Esophagus squamous epithelium (tissue), 5 donors: ENCODE measurements at regions not wholly inside any gene's neighbourhood (a gene's known extent, or its start where the extent isn't known, plus 50 kb on each side); places are given as distances from the start of the nearest gene placed in this dataset.

Experiments
- DNase-seq: peaks from one replicate; lab custom pipeline; 2025; lab: John Stamatoyannopoulos, UW
- H3K27ac ChIP-seq, 4 donors: fragments of 200-600 bp; sonication (generic); one replicate each; pipeline ENCODE4 v1.5.1; 2016 to 2019; ENCODE audit warnings: mild to moderate bottlenecking in 1 of 4
- H3K27me3 ChIP-seq, 4 donors: fragments of 200-600 bp; sonication (generic); 1 replicate in 3 of 4; 2 replicates in 1 of 4; pipeline versions ENCODE4 v1.5.1 to v1.6.0; 2017 to 2021; ENCODE audit warnings: antibody characterized with exemption in 1 of 4
- H3K36me3 ChIP-seq, 3 donors: fragments of 200-600 bp; sonication (generic); one replicate each; pipeline ENCODE4 v1.5.1; 2016 to 2019
- H3K4me1 ChIP-seq, 3 donors: fragments of 200-600 bp; sonication (generic); one replicate each; pipeline ENCODE4 v1.5.1; 2017 to 2019
- H3K4me3 ChIP-seq, 4 donors: fragments of 200-600 bp; sonication (generic); 1 replicate in 3 of 4; 2 replicates in 1 of 4; pipeline ENCODE4 v1.5.1; 2016 to 2019; ENCODE audit warnings: mild to moderate bottlenecking in 2 of 4, moderate library complexity in 1 of 4
- H3K9me3 ChIP-seq, 3 donors: fragments of 200-600 bp; sonication (generic); one replicate each; pipeline ENCODE4 v1.5.1; 2016 to 2019
- POLR2A ChIP-seq, 4 donors: fragments of 450-650 bp; IDR thresholded peaks; one replicate each; pipeline ENCODE4 v1.6.1; 2017; ENCODE audit warnings: antibody characterized with exemption in 4 of 4, mild to moderate bottlenecking in 4 of 4, moderate library complexity in 3 of 4
- WGBS, 2 donors: methylation state at CpG; one replicate each; pipeline ENCODE4 v1.1.5; 2018; 5-methylcytosine and 5-hydroxymethylcytosine counted together
- intact Hi-C: fragments of 100-400 bp; cut with DNase I; formaldehyde crosslinking; loops from one replicate; pipeline ENCODE4 v1.15.0; 2022
- TF ChIP-seq, protein P1 (sequence below), 6 experiments: fragments of 450-650 bp in 4 of 6; fragments of 200-600 bp in 2 of 6; sonication (generic) in 2 of 6; IDR thresholded peaks; one replicate each; pipeline ENCODE4 v1.5.1; 2016 to 2019; ENCODE audit warnings: antibody characterized with exemption in 6 of 6, mild to moderate bottlenecking in 4 of 6, moderate library complexity in 4 of 6
- donor health status: DM: yes; HTN: yes; CAD: no.

DNA sequence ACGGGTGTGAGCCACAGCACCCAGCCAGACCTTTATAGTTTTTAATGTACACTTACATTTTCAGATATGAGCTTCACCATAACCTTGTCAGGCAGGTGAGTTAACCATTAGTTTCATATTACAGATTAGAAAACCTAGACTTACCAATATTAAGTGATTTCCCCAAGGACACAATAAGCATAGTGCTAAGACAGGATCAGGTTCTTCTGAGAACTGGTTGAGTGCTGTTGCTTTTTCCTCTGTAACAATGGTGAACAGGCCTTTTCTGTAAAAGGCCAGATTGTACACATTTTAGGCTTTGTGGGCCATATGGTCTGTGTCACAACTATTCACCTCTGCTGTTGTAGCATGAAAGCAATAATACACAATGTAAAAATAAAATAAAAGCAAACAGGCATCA is 332.0 kb downstream of the PIK3C3 start:
- WGBS, 2 donors = 90 to 100% methylated on average over 1 of the region's 1 CpG
- DNase-seq = no peak
- intact Hi-C loops = no loop called here
- H3K9me3 ChIP-seq = no peaks in the 10 kb centered on the region
- no peaks in the 10 kb centered on the region for H3K4me1 ChIP-seq
- no peak for TF ChIP-seq POLR2A (IDR thresholded peaks at IDR 0.05)
- TF ChIP-seq, protein P1, sequence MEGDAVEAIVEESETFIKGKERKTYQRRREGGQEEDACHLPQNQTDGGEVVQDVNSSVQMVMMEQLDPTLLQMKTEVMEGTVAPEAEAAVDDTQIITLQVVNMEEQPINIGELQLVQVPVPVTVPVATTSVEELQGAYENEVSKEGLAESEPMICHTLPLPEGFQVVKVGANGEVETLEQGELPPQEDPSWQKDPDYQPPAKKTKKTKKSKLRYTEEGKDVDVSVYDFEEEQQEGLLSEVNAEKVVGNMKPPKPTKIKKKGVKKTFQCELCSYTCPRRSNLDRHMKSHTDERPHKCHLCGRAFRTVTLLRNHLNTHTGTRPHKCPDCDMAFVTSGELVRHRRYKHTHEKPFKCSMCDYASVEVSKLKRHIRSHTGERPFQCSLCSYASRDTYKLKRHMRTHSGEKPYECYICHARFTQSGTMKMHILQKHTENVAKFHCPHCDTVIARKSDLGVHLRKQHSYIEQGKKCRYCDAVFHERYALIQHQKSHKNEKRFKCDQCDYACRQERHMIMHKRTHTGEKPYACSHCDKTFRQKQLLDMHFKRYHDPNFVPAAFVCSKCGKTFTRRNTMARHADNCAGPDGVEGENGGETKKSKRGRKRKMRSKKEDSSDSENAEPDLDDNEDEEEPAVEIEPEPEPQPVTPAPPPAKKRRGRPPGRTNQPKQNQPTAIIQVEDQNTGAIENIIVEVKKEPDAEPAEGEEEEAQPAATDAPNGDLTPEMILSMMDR (IDR thresholded peaks at IDR 0.05) = no peak
- no peaks in the 10 kb centered on the region for H3K36me3 ChIP-seq
- no peaks in the 10 kb centered on the region for H3K27me3 ChIP-seq
- H3K27ac ChIP-seq = no peak overlapping the region
- no peak overlapping the region for H3K4me3 ChIP-seq

DNA sequence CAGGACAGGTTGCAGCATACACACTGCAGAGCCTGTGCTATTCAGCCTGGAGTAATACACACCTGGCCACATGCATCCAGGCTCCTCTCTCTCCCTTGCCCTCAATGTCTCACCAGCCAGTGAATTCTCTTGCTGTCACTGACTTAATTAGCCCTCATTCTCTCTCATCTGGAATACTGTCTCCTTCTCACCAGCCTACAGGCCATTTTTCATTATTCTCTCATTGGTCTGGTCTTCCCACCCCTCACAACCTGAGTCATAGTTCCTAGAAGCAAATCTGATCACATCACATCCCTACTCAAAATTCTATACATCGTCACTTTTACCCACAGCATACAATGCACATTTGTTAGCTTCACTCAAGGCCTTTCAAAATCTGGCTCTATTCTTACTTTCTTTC is 333.1 kb downstream of the PIK3C3 start:
- 81 to 100% methylated on average over 1 of the region's 1 CpG for WGBS, 2 donors
- TF ChIP-seq, protein P1 (IDR thresholded peaks at IDR 0.05) = no peak
- no peak for TF ChIP-seq POLR2A (IDR thresholded peaks at IDR 0.05)
- Histone ChIP-seq H3K27ac (no peak overlapping the region), H3K9me3 (no peaks in the 10 kb centered on the region), H3K4me1 (no peaks in the 10 kb centered on the region), H3K4me3 (no peak overlapping the region), H3K36me3 (no peaks in the 10 kb centered on the region), H3K27me3 (no peaks in the 10 kb centered on the region)
- intact Hi-C loops = no loop called here
- DNase-seq = no peak

DNA sequence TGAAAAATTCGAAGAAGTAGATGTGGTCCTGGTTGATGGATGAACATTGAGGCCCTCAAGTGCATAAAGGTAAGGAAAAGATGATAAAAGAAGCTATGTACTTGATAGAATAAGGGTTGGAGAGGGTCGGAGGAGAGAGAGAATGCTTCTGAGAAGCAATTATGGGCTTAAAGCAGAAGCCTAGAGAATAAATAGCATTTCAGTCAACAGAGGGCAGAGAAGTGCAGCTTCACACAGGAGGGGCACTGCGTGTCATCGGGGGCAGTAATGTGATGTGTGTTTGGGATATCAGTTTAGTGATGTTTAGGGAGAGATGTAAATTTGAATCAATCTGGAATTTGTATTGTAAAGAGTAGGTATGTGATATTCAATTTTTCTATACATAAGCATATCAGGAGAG is 334.5 kb downstream of the PIK3C3 start:
- Histone ChIP-seq H3K9me3 (no peaks in the 10 kb centered on the region), H3K4me1 (no peaks in the 10 kb centered on the region), H3K4me3 (no peak overlapping the region), H3K27ac (no peak overlapping the region), H3K36me3 (no peaks in the 10 kb centered on the region), H3K27me3 (no peaks in the 10 kb centered on the region)
- WGBS, 2 donors = 74 to 84% methylated on average over 4 of the region's 4 CpGs
- intact Hi-C loops = no loop called here
- TF ChIP-seq, protein P1 (IDR thresholded peaks at IDR 0.05) = no peak
- no peak for TF ChIP-seq POLR2A (IDR thresholded peaks at IDR 0.05)
- no peak for DNase-seq

DNA sequence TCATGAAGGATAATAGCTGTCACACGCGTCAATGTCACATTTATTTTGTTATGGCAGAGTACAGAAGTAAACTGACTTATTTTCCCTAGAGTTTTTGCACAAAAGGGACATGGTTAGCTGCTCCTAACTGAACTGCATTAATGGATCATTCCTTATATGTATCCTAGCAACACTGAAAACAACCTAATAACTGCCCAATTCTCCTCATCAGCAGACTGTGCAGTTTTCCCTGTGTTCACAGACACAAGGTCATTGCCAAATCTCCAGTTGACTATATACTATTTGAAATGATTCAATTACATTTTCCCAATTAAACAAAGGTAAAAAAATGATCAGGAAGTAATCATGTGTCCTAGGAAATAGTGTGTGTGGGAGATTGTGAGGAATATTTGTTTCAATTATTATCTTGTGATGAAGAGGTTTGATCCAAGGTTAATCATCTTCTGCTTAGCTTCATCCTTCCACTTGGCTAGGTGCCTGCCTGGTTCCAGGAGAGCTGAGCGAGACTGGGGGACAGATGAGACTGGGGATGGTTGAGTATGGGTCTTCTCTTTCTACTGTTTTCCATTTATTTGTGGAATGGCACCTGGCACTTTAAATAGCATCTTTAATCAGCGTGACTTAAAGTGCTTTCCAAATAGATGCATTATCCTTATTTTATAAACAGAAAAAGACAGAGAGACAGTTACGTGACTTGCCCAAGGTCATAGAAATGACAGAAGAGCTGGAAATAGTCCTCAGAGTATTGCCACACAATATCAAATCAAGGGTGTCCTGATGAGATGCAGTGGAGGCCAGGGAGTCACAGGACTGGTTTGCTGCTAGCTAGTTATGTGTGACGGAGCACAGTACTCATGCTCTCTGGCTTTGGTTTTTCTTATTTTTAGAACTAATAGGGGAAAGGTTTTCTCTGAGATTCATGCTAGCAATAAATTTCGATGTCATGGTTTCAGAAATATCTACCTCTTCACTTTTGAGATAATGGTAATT is 335.6 kb downstream of the PIK3C3 start:
- TF ChIP-seq, protein P1 (IDR thresholded peaks at IDR 0.05) = no peak
- TF ChIP-seq POLR2A (IDR thresholded peaks at IDR 0.05) = no peak
- no peak overlapping the region for H3K4me3 ChIP-seq
- WGBS, 2 donors = 66 to 70% methylated on average over 7 of the region's 7 CpGs
- no peaks in the 10 kb centered on the region for H3K4me1 ChIP-seq
- H3K27me3 ChIP-seq = no peaks in the 10 kb centered on the region
- DNase-seq = no peak
- H3K36me3 ChIP-seq = no peaks in the 10 kb centered on the region
- intact Hi-C loops = no loop called here
- H3K9me3 ChIP-seq = no peaks in the 10 kb centered on the region
- no peak overlapping the region for H3K27ac ChIP-seq

DNA sequence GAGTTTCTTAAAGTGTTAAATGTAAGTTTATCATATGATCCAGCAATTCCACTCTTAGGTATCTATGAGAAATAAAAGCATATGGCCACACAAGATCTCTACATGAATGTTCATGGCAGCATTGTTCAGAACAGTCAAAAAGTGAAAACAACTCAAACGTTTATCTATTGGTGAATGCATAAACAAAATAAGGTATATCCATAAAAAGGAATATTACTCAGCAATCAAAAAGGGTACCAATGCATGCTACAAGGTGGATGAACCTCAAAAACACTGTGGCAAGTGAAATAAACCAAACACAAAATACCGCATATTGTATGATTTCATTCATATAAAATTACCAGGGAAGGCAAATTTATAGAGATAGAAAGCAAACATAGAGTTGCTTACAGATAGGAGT is 337.6 kb downstream of the PIK3C3 start:
- H3K4me3 ChIP-seq = no peak overlapping the region
- intact Hi-C loops = no loop called here

More for the DNA sequence above, 337.6 kb downstream of the PIK3C3 start:
- H3K36me3 ChIP-seq = no peaks in the 10 kb centered on the region
- TF ChIP-seq POLR2A (IDR thresholded peaks at IDR 0.05) = no peak
- TF ChIP-seq, protein P1 (IDR thresholded peaks at IDR 0.05) = no peak
- H3K27me3 ChIP-seq = no peaks in the 10 kb centered on the region
- no peak for DNase-seq
- H3K27ac ChIP-seq = no peak overlapping the region
- H3K4me1 ChIP-seq = no peaks in the 10 kb centered on the region
- H3K9me3 ChIP-seq = no peaks in the 10 kb centered on the region
- 78 to 84% methylated on average over 2 of the region's 2 CpGs for WGBS, 2 donors
